ENCODE measurements at regions not wholly inside any gene's neighbourhood (a gene's known extent, or its start where the extent isn't known, plus 50 kb on each side); places are given as distances from the start of the nearest gene placed in this dataset.

DNA sequence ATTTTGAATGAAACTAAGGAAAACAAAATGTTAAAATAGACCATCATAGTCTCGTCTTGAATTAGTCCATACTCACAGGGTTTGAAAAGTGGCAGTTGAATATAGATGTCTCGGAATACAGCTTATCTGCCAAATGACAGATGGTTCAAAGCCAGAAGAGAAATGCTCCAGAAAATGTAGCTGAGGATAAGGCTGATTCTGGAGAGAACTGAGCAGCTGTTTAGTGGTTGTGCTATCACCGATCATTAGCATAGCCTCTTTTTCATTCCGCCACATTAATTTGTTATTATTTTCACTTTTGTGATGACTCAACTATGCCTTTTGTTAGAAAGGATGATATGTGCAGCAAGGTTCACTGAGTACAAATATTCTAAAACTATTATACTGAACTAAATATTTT lies 390.2 kb upstream of the MAN1A1 start:
- TF ChIP-seq, protein P1, sequence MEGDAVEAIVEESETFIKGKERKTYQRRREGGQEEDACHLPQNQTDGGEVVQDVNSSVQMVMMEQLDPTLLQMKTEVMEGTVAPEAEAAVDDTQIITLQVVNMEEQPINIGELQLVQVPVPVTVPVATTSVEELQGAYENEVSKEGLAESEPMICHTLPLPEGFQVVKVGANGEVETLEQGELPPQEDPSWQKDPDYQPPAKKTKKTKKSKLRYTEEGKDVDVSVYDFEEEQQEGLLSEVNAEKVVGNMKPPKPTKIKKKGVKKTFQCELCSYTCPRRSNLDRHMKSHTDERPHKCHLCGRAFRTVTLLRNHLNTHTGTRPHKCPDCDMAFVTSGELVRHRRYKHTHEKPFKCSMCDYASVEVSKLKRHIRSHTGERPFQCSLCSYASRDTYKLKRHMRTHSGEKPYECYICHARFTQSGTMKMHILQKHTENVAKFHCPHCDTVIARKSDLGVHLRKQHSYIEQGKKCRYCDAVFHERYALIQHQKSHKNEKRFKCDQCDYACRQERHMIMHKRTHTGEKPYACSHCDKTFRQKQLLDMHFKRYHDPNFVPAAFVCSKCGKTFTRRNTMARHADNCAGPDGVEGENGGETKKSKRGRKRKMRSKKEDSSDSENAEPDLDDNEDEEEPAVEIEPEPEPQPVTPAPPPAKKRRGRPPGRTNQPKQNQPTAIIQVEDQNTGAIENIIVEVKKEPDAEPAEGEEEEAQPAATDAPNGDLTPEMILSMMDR (IDR thresholded peaks at IDR 0.05; ENCODE audit: insufficient read depth, low read length) = no peak
- no peak for TF ChIP-seq POLR2AphosphoS5 (IDR thresholded peaks at IDR 0.05; ENCODE audit: low read depth)
- TF ChIP-seq GABPA (IDR thresholded peaks at IDR 0.05; ENCODE audit: low read depth) = no peak
- TF ChIP-seq, protein P2, sequence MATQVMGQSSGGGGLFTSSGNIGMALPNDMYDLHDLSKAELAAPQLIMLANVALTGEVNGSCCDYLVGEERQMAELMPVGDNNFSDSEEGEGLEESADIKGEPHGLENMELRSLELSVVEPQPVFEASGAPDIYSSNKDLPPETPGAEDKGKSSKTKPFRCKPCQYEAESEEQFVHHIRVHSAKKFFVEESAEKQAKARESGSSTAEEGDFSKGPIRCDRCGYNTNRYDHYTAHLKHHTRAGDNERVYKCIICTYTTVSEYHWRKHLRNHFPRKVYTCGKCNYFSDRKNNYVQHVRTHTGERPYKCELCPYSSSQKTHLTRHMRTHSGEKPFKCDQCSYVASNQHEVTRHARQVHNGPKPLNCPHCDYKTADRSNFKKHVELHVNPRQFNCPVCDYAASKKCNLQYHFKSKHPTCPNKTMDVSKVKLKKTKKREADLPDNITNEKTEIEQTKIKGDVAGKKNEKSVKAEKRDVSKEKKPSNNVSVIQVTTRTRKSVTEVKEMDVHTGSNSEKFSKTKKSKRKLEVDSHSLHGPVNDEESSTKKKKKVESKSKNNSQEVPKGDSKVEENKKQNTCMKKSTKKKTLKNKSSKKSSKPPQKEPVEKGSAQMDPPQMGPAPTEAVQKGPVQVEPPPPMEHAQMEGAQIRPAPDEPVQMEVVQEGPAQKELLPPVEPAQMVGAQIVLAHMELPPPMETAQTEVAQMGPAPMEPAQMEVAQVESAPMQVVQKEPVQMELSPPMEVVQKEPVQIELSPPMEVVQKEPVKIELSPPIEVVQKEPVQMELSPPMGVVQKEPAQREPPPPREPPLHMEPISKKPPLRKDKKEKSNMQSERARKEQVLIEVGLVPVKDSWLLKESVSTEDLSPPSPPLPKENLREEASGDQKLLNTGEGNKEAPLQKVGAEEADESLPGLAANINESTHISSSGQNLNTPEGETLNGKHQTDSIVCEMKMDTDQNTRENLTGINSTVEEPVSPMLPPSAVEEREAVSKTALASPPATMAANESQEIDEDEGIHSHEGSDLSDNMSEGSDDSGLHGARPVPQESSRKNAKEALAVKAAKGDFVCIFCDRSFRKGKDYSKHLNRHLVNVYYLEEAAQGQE (IDR thresholded peaks at IDR 0.05; ENCODE audit: insufficient replicate concordance, low read depth) = no peak
- no peak for TF ChIP-seq SPI1 (IDR thresholded peaks at IDR 0.05; ENCODE audit: borderline replicate concordance, low read depth)

Measured in HL-60 (cell line).